GM13976 (cell line): ENCODE measurements at regions not wholly inside any gene's neighbourhood (a gene's known extent, or its start where the extent isn't known, plus 50 kb on each side); places are given as distances from the start of the nearest gene placed in this dataset.
"Not testable (repeated sequence)": the region's sequence is repeated elsewhere in the genome, so short reads cannot be mapped to it uniquely, and the experiment has no call there.

Experiments
- DNase-seq: peaks from one replicate; pipeline ENCODE4 v3.0.0; 2012; ENCODE audit warnings: low spot score
- CTCF ChIP-seq: IDR thresholded peaks from 2 replicates; pipeline ENCODE4 v1.5.1; 2012; ENCODE audit warnings: borderline replicate concordance, mild to moderate bottlenecking; ENCODE audit not compliant: insufficient read depth; ENCODE audit errors: extremely low read depth, missing control alignments, control extremely low read depth
- in situ Hi-C: fragments of 300-500 bp; cut with MboI; formaldehyde crosslinking; loops from one replicate; pipeline ENCODE4 v1.12.0; 2022; ENCODE audit warnings: low sequenced_read_pairs, mixed read lengths, inconsistent platforms; ENCODE audit not compliant: unreplicated experiment

GRCh38 chr6:33507261-33507660 lies 52.9 kb downstream of the ZBTB9 start:
- in situ Hi-C loops, result no loop called here
- no peak for DNase-seq
- no peak for TF ChIP-seq CTCF

- no peak for DNase-seq
- no peak for TF ChIP-seq CTCF
- in situ Hi-C loops, result no loop called here
Measured at GRCh38 chr6:33508935-33509926, 54.9 kb downstream of the ZBTB9 start.

GRCh38 chr6:33513213-33513612 lies 58.8 kb downstream of the ZBTB9 start:
- no peak for DNase-seq
- TF ChIP-seq CTCF, result peak; percentile 6
- in situ Hi-C loops, result no loop called here

- no peak for TF ChIP-seq CTCF
- in situ Hi-C loops, result no loop called here
- no peak for DNase-seq
Measured at GRCh38 chr6:33516726-33517125, 62.4 kb downstream of the ZBTB9 start.

GRCh38 chr6:33520636-33521488 lies 59.2 kb downstream of the BAK1 start:
- in situ Hi-C loops, DNase-seq: not testable (repeated sequence)

GRCh38 chr6:33521489-33522091 lies 58.5 kb downstream of the BAK1 start:
- in situ Hi-C loops, result no loop called here
- DNase-seq, result no peak
- TF ChIP-seq CTCF, result no peak
